Left renal cortex interstitium (tissue), 4 donors: ENCODE measurements at regions not wholly inside any gene's neighbourhood (a gene's known extent, or its start where the extent isn't known, plus 50 kb on each side); places are given as distances from the start of the nearest gene placed in this dataset.
"Not testable (repeated sequence)": the region's sequence is repeated elsewhere in the genome, so short reads cannot be mapped to it uniquely, and the experiment has no call there.

Experiments used
- DNase-seq, 4 donors: peaks; one replicate each; pipeline ENCODE4 v3.0.0-alpha.2; 2013; ENCODE audit warnings: low read depth in 4 of 4, low spot score in 2 of 4, missing footprints in 1 of 4

GRCh38 chr5:92552206-92553160 is 1028.5 kb downstream of the NR2F1-AS1 start:
- DNase-seq, result no peak

- DNase-seq, result no peak
Observed at GRCh38 chr5:92548346-92548745, 1032.7 kb downstream of the NR2F1-AS1 start.

- DNase-seq, result no peak
Observed at GRCh38 chr5:92544596-92544995, 1036.4 kb downstream of the NR2F1-AS1 start.

GRCh38 chr5:92544036-92544435 is 1037.0 kb downstream of the NR2F1-AS1 start:
- DNase-seq, result no peak

GRCh38 chr5:92543201-92543600 is 1037.8 kb downstream of the NR2F1-AS1 start:
- no peak for DNase-seq

- DNase-seq, result not testable (repeated sequence)
Observed at GRCh38 chr5:92542017-92542416, 1039.0 kb downstream of the NR2F1-AS1 start.

- DNase-seq, result no peak
Observed at GRCh38 chr5:92527311-92528078, 1053.5 kb downstream of the NR2F1-AS1 start.

GRCh38 chr5:92525131-92525530 is 1055.9 kb downstream of the NR2F1-AS1 start:
- no peak for DNase-seq

GRCh38 chr5:92519811-92520632 is 1061.0 kb downstream of the NR2F1-AS1 start:
- DNase-seq, result no peak

- DNase-seq, result no peak
Observed at GRCh38 chr5:92518318-92518904, 1062.6 kb downstream of the NR2F1-AS1 start.

GRCh38 chr5:92514896-92515295 is 1066.1 kb downstream of the NR2F1-AS1 start:
- DNase-seq, result no peak

- no peak for DNase-seq
Observed at GRCh38 chr5:92513067-92513466, 1068.0 kb downstream of the NR2F1-AS1 start.

GRCh38 chr5:92508271-92508670 is 1072.7 kb downstream of the NR2F1-AS1 start:
- DNase-seq, result no peak

GRCh38 chr5:92505925-92506324 is 1075.1 kb downstream of the NR2F1-AS1 start:
- DNase-seq, result no peak

- no peak for DNase-seq
Observed at GRCh38 chr5:92505145-92505544, 1075.9 kb downstream of the NR2F1-AS1 start.

- DNase-seq, result no peak
Observed at GRCh38 chr5:92504346-92504745, 1076.7 kb downstream of the NR2F1-AS1 start.

GRCh38 chr5:92500752-92501151 is 1080.3 kb downstream of the NR2F1-AS1 start:
- DNase-seq, result no peak

GRCh38 chr5:92496545-92496944 is 1084.5 kb downstream of the NR2F1-AS1 start:
- no peak for DNase-seq

GRCh38 chr5:92494508-92494907 is 1086.5 kb downstream of the NR2F1-AS1 start:
- no peak for DNase-seq

- no peak for DNase-seq
Observed at GRCh38 chr5:92492908-92493307, 1088.1 kb downstream of the NR2F1-AS1 start.
